ENCODE measurements at regions not wholly inside any gene's neighbourhood (a gene's known extent, or its start where the extent isn't known, plus 50 kb on each side); places are given as distances from the start of the nearest gene placed in this dataset.

DNA sequence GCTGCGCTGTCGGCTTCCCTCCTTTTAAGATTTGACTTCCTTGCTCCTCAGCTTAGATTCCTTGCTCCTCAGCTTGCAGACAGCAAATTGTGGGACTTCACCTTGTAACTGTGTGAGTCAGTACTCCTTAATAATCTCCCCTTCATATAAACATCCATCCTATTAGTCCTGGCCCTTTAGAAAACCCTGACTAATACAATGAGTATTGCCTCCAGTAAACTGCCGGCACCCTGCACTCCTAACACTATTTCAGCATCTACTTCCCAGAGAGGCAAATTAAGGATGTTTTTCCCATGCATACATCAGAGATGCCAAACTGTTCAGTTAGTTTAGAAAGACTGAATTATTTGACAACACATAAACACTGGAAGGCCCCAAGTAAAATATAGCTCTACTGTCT, 611.3 kb upstream of the TMEM132C start:
- TF ChIP-seq, protein P1, sequence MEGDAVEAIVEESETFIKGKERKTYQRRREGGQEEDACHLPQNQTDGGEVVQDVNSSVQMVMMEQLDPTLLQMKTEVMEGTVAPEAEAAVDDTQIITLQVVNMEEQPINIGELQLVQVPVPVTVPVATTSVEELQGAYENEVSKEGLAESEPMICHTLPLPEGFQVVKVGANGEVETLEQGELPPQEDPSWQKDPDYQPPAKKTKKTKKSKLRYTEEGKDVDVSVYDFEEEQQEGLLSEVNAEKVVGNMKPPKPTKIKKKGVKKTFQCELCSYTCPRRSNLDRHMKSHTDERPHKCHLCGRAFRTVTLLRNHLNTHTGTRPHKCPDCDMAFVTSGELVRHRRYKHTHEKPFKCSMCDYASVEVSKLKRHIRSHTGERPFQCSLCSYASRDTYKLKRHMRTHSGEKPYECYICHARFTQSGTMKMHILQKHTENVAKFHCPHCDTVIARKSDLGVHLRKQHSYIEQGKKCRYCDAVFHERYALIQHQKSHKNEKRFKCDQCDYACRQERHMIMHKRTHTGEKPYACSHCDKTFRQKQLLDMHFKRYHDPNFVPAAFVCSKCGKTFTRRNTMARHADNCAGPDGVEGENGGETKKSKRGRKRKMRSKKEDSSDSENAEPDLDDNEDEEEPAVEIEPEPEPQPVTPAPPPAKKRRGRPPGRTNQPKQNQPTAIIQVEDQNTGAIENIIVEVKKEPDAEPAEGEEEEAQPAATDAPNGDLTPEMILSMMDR (IDR thresholded peaks at IDR 0.05): no peak
- TF ChIP-seq JUN (CRISPR knock-in tag; IDR thresholded peaks at IDR 0.05) (no peak), ZNF263 (CRISPR knock-in tag; IDR thresholded peaks at IDR 0.05; ENCODE audit: low read depth) (no peak), ZNF425 (CRISPR knock-in tag; conservative IDR thresholded peaks at IDR 0.05) (no peak), ZNF317 (CRISPR knock-in tag; IDR thresholded peaks at IDR 0.05; ENCODE audit: borderline replicate concordance, low read depth) (no peak), ZBTB21 (CRISPR knock-in tag; IDR thresholded peaks at IDR 0.05; ENCODE audit: borderline replicate concordance) (no peak), EMX1 (CRISPR knock-in tag; IDR thresholded peaks at IDR 0.05) (no peak)
- TF ChIP-seq, protein P2, sequence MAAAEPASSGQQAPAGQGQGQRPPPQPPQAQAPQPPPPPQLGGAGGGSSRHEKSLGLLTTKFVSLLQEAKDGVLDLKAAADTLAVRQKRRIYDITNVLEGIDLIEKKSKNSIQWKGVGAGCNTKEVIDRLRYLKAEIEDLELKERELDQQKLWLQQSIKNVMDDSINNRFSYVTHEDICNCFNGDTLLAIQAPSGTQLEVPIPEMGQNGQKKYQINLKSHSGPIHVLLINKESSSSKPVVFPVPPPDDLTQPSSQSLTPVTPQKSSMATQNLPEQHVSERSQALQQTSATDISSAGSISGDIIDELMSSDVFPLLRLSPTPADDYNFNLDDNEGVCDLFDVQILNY (CRISPR knock-in tag; IDR thresholded peaks at IDR 0.05): no peak
